WI38 (cell line): ENCODE measurements at regions not wholly inside any gene's neighbourhood (a gene's known extent, or its start where the extent isn't known, plus 50 kb on each side); places are given as distances from the start of the nearest gene placed in this dataset.

ENCODE experiments used
- H3K4me3 ChIP-seq: 2 replicates; pipeline ENCODE4 v1.5.1; 2011; ENCODE audit warnings: low read depth, mild to moderate bottlenecking, control low read depth, low read length
- TF ChIP-seq, protein P1 (sequence below): IDR thresholded peaks from 2 replicates; pipeline ENCODE4 v1.5.1; 2012; ENCODE audit warnings: low read depth, mild to moderate bottlenecking, control low read depth, low read length

DNA sequence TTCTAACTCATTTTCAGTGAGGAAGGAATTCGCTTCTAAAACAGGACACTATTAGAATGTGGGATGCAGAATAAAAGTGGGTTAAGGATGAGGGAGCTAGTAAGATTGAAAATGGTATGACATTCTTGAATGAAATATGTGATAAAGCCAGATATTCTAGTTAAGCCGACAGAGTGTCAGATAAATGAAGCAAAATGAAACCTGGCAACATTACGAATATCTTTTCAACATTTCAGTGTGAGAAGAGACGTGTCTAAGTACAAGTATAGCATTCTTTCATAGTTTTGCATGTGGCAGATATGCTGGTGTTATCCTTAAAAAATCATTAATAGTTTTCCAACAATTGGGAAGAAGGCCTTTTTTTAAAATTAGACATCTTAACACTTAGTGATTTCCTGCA lies 1101.4 kb downstream of the RPA4 start:
- H3K4me3 ChIP-seq = no peak overlapping the region
- TF ChIP-seq, protein P1, sequence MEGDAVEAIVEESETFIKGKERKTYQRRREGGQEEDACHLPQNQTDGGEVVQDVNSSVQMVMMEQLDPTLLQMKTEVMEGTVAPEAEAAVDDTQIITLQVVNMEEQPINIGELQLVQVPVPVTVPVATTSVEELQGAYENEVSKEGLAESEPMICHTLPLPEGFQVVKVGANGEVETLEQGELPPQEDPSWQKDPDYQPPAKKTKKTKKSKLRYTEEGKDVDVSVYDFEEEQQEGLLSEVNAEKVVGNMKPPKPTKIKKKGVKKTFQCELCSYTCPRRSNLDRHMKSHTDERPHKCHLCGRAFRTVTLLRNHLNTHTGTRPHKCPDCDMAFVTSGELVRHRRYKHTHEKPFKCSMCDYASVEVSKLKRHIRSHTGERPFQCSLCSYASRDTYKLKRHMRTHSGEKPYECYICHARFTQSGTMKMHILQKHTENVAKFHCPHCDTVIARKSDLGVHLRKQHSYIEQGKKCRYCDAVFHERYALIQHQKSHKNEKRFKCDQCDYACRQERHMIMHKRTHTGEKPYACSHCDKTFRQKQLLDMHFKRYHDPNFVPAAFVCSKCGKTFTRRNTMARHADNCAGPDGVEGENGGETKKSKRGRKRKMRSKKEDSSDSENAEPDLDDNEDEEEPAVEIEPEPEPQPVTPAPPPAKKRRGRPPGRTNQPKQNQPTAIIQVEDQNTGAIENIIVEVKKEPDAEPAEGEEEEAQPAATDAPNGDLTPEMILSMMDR = no peak

DNA sequence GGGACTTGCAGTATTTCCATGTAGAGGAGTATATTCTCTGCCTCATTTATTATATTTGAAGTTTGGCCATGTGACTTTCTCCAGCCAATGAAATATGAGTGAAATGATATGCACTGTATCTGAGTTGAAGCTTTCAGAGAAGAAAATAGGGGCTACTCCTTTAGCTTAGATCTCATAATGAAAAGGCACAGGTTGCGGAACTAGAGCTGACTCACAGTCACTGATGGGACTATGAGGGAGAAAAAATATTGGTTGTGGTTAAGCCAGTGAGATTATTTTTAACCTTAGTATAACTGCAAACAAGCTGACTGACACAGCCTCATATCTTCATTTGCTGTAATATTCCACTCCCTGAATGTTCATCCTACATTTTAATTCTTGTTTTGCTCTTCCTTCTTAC lies 1104.3 kb downstream of the RPA4 start:
- TF ChIP-seq, protein P1 = no peak
- no peak overlapping the region for H3K4me3 ChIP-seq

DNA sequence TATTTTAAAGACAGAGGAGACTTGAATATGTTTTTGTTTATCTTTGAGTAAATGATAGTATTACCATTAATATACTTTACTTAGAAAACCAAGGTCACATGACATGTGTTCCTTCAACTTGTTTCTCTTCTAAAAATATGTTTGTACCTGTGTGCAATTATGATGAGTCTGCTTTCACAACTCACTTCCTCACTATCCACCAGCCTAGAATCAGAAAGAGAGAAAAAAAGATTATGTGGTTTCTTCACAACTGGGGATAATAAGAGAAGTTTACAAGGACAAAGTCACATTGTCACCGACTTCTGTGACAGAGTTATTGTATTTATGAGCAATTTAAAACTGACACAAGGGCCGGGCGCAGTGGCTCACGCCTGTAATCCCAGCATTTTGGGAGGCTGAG lies 1112.1 kb downstream of the RPA4 start:
- no peak overlapping the region for H3K4me3 ChIP-seq
- TF ChIP-seq, protein P1 = no peak

DNA sequence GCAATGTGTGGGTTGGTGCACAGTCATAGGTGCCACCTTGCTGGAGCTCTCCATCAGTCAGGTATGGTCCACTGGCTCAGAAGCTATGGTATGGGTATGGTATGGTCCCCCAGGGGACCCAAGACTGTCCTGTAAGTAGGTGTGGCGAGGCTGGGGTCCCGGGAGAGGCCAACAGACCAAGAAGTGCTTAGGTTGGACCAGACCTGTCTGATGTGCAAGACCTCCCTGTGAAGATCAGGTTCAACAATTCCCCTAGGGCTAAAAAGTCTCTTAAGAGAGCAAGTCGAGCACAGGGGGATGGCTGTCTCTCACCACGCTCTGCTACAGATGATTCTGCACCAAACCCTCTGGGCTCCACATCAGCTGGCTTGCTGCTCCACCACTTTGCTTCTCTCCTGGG lies 1145.0 kb downstream of the RPA4 start:
- TF ChIP-seq, protein P1 = no peak
- no peak overlapping the region for H3K4me3 ChIP-seq

DNA sequence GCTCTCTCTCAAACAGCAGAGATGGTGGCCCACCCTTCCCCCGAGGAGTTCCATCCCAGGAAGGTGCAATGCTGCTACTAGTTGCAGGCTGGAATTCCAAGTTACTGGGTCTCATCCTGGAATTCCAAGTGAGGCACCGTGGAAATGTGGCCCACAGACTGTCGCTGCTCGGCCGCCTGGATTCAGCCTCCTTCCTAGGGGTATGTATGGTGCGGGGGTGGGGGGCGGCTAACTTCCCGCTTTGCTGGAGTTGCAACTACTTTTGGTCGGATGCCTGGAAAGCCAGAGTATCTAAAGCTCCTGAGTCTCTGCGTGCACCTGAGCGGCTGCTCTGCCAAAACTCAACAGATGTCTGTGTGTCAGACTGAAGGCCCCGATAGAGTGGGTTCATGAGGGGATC lies 1146.2 kb downstream of the RPA4 start:
- H3K4me3 ChIP-seq = no peak overlapping the region
- TF ChIP-seq, protein P1 = no peak

DNA sequence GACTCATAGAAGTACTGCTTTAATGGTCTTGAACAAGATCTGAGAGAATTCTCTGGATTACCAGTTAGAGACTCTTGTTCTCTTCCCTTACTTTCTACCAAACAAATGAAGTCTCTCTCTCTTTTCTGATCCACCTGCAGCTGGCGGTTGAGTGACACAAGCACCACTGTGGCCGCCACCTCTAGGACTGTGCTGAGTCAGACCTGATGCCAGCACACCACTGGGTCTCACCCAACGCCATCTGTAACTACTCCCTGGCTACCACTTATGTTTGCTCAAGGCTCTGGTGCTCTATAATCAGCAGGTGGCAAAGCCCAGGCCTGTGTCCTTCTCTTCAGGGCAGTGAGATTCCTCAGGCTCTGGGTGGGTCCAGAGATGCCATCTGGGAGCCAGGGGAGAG lies 1173.5 kb downstream of the RPA4 start:
- H3K4me3 ChIP-seq = no peak overlapping the region
- TF ChIP-seq, protein P1 = no peak

DNA sequence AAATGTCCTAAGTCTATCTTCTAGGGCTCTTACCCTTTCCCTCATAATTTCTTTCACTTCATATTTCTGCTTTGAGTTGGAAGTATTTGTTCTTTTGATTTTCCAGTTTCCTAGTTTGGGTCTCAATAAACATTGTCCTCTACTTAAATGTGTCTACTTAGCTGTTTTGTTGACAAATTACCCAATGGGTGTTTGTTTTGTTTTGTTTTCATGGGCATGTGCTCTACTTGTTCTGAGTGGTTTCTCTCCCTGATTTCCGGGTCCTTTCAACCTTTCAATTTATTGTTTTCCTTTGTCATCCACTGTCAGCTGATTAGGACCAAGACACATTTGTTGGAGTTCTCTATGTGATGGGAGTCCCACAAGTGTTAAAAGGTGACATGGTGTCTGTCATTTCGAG lies 1181.4 kb downstream of the RPA4 start:
- H3K4me3 ChIP-seq = no peak overlapping the region
- TF ChIP-seq, protein P1 = no peak

DNA sequence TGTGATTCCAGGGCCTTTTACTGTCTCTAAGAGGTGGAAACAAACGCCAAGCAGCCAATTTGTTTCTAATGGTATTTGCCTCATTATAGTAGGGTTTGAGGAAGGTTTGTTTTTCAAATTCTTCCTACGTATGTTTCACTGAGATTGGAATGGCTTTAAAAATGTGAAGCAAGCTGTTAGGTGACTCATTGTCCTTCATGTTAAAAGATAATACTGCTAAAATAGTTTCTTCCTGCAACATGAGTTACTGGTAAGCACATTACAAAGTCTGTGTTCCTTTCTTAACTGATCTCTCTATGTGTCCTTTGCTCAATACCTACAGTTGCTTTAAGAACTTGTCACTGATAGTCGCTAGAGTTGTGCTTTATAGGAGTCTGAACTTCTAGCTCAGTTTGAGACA lies 1183.9 kb downstream of the RPA4 start:
- TF ChIP-seq, protein P1 = no peak
- H3K4me3 ChIP-seq = no peak overlapping the region
